C4-2B (cell line): ENCODE measurements at regions not wholly inside any gene's neighbourhood (a gene's known extent, or its start where the extent isn't known, plus 50 kb on each side); places are given as distances from the start of the nearest gene placed in this dataset.
"Not testable (repeated sequence)": the region's sequence is repeated elsewhere in the genome, so short reads cannot be mapped to it uniquely, and the experiment has no call there.

Experiments used
- H3K27ac ChIP-seq: fragments of 450-650 bp; 2 replicates; pipeline ENCODE4 v1.5.1; 2017
- CTCF ChIP-seq: fragments of 450-650 bp; conservative IDR thresholded peaks from 2 replicates; pipeline ENCODE4 v1.5.1; 2017; ENCODE audit warnings: mild to moderate bottlenecking
- ZFX ChIP-seq: fragments of 450-650 bp; IDR thresholded peaks from 2 replicates; pipeline ENCODE4 v1.6.1; 2017

GRCh38 chr3:72071624-72072023 is 286.7 kb upstream of the PROK2 start:
- H3K27ac ChIP-seq = no peak overlapping the region
- TF ChIP-seq ZFX (no peak), CTCF (no peak)

- H3K27ac ChIP-seq = no peak overlapping the region
- no peak for TF ChIP-seq ZFX
- no peak for TF ChIP-seq CTCF
These were observed 285.1 kb upstream of the PROK2 start for GRCh38 chr3:72070005-72070404.

GRCh38 chr3:72069543-72069942 is 284.6 kb upstream of the PROK2 start:
- TF ChIP-seq ZFX (no peak), CTCF (no peak)
- H3K27ac ChIP-seq = no peak overlapping the region

- TF ChIP-seq CTCF = no peak
- TF ChIP-seq ZFX = no peak
- H3K27ac ChIP-seq = no peak overlapping the region
These were observed 283.7 kb upstream of the PROK2 start for GRCh38 chr3:72068621-72069020.

GRCh38 chr3:72067721-72068120 is 282.8 kb upstream of the PROK2 start:
- no peak overlapping the region for H3K27ac ChIP-seq
- TF ChIP-seq CTCF (no peak), ZFX (no peak)

GRCh38 chr3:72065872-72066641 is 281.1 kb upstream of the PROK2 start:
- TF ChIP-seq CTCF = no peak
- no peak for TF ChIP-seq ZFX
- H3K27ac ChIP-seq = no peak overlapping the region

GRCh38 chr3:72065236-72065635 is 280.3 kb upstream of the PROK2 start:
- TF ChIP-seq ZFX (no peak), CTCF (no peak)
- H3K27ac ChIP-seq = no peak overlapping the region

GRCh38 chr3:72064727-72065126 is 279.8 kb upstream of the PROK2 start:
- H3K27ac ChIP-seq = not testable (repeated sequence)
